ENCODE measurements at regions not wholly inside any gene's neighbourhood (a gene's known extent, or its start where the extent isn't known, plus 50 kb on each side); places are given as distances from the start of the nearest gene placed in this dataset.

- DNase-seq (ENCODE audit: low spot score) = no peak
These were observed 295.8 kb downstream of the GABRB3 start for GRCh38 chr15:26477044-26477443.

- DNase-seq (ENCODE audit: low spot score) = no peak
These were observed 297.3 kb downstream of the GABRB3 start for GRCh38 chr15:26475554-26475953.

- no peak for DNase-seq (ENCODE audit: low spot score)
These were observed 300.2 kb downstream of the GABRB3 start for GRCh38 chr15:26472661-26473060.

DNA sequence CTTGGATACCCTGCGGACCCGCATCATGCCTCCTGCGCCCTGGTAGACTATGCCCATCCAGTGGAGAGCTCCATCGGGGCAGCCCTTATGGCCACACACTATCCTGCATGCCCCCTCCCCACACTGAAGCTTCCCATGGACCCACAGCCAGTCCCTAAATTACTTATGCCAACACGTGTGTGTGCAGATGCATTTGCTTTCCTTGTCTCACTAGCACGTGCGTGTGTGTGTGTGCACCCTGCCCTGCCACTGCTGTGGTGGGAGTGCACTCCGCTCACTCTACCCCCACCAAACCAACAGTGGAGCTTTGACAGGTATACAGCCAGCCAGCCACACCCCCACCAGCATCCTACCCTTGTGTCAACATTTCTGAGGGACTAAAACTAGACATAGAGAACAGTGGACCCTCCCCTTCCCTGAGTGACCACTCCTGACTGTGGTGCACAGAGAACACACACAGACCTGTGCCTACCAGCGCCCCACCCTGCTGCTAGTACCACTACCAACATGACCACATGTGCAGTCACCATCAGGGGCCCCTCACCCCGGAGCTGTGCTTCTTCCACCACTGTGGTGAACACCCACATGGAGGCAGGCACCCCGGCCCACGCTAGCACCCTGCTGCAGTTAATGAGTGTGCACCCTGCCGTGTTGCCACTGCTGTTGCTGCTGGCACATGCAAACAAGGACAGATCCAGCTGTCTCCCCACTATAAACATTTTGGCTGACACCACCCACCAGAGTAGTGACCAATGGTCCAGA, 310.8 kb downstream of the GABRB3 start:
- DNase-seq (ENCODE audit: low spot score) = no peak

DNA sequence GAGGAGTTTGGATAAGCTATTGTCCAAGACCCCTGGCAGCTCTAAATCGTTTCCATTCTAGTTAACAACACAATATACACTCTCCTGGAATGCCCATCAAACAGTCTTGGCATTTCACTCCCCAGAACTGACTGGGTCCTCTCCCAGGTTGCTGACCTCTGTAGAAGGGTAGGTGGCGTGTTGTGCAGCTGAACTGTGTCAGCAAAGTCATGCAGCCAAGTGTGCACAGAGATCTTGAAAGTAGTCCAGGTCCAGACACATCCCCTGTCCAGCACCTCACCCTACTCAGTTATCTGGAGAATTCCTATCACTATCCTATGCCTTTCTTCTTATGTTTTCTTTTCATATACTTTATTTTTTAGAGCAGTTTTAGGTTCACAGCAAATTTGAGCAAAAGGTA, 312.7 kb downstream of the GABRB3 start:
- DNase-seq (ENCODE audit: low spot score) = no peak

GRCh38 chr15:26455828-26456227, 317.0 kb downstream of the GABRB3 start:
- no peak for DNase-seq (ENCODE audit: low spot score)

DNA sequence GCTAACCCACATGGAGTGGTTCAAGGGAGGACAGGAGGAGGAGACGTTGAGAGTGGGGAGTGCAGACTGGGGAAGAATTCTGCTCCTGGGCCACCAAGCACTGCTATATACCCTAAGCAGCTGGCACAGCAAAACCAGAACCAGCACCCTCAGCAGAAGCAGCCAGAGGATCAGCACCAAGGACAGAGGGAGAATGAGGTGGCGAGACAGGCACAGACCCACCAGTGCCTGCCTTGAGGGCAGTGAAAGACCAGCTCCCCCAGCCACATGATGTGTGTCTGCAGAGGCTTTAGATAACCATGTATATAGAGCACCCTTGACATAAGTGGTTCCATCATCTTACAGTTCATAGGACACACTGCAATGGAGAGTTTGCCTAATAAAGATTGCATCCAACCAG, 319.0 kb downstream of the GABRB3 start:
- DNase-seq (ENCODE audit: low spot score) = no peak

- DNase-seq (ENCODE audit: low spot score) = no peak
These were observed 320.9 kb downstream of the GABRB3 start for GRCh38 chr15:26451995-26452394.

GRCh38 chr15:26449291-26449690, 323.6 kb downstream of the GABRB3 start:
- no peak for DNase-seq (ENCODE audit: low spot score)

- no peak for DNase-seq (ENCODE audit: low spot score)
These were observed 329.5 kb downstream of the GABRB3 start for GRCh38 chr15:26443321-26443720.

DNA sequence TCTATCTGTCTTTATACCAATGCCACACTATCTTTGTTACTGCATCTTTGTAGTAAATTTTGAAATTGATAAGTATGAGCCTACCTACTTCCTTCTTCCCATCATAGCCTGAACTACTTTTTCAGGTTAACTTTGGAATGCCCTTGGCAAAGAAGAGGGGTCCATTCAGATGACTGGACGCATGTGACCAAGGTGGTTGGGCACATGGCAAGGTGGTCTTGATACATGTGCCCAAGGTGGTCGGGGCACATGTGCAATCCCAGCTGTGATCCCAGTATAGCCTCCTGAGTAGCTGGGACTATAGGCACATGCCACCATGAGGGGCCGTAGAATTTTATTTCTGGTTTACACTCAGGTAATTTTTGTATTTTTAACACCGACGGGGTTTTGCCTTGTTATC, 330.2 kb downstream of the GABRB3 start:
- no peak for DNase-seq (ENCODE audit: low spot score)

GRCh38 chr15:26439681-26440080, 333.2 kb downstream of the GABRB3 start:
- DNase-seq (ENCODE audit: low spot score) = no peak

- DNase-seq (ENCODE audit: low spot score) = no peak
These were observed 334.1 kb downstream of the GABRB3 start for GRCh38 chr15:26438718-26439117.

DNA sequence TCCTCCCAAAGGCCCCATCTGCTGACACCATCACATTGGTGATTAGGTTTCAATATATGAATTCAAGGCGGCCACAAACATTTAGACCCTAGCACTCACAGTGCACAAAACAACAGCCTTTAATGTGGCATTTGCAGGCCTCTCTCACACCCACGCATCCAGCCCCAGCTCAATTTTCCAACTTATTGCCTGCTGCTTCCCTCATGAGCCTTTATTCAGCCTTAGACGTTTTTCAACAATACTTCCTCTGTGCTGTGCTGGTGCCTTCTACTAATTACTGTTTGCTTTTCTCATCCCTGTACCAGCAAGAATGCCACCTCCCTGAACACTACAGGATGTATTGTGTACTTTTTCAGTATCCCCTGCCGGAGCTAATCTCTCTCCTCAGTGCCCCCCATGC, 334.6 kb downstream of the GABRB3 start:
- no peak for DNase-seq (ENCODE audit: low spot score)

DNA sequence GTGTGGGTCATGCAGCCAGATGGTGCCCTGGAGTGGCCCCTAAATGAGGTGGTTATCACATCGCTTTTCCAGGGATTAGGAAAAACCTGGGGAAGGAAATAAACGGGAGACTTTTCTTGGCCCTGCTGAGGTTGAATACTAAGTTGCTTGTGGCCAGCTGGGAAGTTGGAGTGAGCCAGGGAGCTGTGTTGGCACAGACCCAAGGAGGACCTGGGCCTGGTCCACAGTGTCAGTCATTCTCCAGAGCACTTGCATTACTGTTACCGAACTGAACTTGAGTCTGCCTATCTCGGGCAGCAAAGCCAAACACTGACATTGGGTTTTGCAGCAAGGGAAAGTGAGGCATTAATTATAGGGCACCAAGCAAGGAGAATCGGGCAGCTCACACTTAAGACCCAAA, 339.0 kb downstream of the GABRB3 start:
- DNase-seq (ENCODE audit: low spot score) = no peak

DNA sequence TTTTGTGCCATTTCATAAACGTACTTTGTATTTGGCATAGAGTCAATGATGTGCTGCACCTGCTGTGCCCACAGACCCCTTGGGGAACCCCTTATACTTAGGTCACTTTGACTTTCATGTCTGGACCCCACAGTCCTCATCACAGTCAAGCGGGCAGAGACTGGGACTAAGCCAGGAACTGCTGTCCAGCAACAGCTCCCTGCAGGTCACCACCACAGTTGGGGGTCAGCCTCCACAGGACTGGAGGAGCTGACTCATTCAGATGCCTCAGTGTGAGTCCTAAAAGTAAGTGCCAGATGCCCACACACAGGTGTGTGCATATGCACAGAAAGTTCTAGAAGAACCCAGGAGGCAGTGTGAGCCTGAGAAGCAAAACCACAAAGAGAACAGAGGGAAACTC, 339.8 kb downstream of the GABRB3 start:
- DNase-seq (ENCODE audit: low spot score) = no peak

DNA sequence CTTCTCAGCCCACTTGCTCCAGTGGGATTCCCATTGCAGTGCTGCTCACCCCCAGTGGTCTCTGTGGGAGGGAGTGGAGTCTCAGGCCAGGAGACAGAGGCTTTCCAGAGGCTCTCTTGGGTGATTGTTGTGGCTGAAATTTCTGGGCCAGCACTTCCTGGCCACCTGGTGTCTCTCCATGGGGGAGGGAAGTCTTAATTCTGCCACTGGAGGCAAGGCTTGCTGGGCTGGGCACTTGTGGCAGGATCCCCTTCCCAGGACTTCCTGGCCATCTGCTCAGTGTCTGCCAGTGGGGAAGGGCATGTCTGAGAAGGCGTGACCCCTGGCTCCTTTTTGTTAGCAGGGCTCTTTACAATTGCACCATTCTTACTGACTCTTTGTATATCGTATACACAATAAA, 351.8 kb downstream of the GABRB3 start:
- no peak for DNase-seq (ENCODE audit: low spot score)

- no peak for DNase-seq (ENCODE audit: low spot score)
These were observed 377.2 kb downstream of the GABRB3 start for GRCh38 chr15:26395624-26396023.

- no peak for DNase-seq (ENCODE audit: low spot score)
These were observed 378.1 kb downstream of the GABRB3 start for GRCh38 chr15:26394801-26395200.

DNA sequence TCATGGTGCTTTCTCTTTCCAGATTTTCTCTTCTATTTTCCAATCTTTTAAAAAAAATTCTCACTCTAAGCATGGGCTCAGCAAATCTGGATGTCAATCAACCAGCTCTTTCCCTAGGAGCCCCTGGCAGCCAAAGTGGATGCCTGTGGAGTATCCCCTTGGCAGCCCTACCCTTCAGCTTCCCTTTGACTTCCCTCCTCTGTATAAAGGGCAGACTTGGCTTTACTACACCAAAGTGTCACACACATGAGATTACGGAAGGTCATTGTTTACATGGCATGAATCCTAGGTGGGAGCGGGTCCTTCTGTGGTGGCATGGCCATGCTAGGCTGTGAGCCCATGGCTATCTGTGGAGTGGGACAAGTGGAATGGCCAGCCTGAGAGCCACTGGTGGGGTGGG, 379.9 kb downstream of the GABRB3 start:
- no peak for DNase-seq (ENCODE audit: low spot score)

DNA sequence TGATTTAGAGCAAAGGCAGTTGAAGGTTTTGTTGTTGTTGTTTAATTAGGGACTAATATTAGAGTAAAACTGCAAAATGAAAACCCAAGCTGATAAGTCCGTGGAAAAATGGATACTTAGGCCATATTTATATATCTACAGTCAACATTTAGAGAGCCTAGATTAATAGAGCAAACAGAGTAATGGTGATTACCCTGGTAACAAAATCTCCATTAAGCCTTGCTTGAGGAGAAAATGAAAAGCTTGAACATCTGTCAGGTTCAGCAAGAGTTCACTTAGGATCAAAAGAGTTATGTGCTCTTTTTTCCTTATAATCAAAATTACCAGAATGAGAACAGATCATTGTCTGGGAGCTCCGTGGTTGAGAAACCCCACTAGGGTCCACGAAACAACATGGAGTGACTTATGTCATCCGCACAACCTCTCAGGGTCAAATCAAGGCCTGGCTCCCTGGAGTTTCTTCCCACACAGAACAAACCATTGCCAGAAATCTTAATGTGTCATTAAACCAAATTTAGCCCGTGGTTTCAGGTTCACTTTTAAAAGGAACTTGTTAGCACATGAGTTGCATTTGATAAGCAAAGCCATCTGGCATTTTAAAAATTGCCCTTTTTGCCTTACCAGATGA, 381.2 kb downstream of the GABRB3 start:
- DNase-seq (ENCODE audit: low spot score) = no peak

DNA sequence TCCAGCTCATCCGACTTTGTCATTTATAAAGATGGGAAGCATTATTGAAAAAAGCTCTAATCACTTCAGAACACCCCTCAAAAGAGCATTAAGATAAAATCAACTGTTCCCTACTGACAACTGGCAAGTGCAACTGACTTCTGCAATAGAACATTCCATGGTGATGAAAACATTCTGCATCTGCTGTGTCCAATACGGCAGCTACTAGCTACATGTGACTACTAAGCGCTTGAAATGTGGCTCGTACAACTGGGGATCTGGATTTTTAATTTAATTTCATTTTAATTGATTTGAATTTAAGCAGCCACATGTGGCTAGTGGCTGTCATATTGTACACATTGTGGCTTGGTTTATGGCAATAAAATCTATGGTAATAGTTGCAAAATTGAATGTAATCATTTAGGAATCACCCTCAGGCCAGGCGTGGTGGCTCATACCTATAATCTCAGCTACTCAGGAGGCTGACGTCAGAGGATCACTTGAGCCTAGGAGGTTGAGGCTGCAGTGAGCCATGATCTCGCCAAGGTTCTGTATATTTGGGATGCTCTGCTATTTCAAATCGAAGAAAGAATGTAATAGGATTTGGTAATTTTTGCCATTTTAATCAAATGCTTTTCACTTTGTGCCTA, 390.3 kb downstream of the GABRB3 start:
- DNase-seq (ENCODE audit: low spot score) = no peak

DNA sequence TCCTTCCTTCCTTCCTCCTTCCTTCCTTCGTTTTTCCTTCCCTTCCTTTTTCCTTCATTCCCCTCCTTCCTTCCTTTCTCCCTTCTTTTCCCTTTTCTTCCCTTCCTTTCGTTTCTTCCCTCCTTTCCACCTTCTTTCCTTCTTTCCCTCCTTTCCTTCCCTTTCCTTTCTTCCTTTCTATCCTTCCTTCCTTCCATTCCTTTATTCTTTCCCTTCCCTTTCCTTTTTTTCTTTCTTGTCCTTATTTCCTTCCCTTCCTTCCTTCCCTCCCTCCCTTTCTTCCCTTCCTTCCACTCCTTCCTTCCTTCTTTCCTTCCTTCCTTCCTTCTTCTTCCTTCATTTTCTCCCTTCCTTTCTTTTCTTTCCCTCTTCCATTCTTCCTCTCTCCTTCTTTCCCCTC, 394.6 kb downstream of the GABRB3 start:
- no peak for DNase-seq (ENCODE audit: low spot score)

DNA sequence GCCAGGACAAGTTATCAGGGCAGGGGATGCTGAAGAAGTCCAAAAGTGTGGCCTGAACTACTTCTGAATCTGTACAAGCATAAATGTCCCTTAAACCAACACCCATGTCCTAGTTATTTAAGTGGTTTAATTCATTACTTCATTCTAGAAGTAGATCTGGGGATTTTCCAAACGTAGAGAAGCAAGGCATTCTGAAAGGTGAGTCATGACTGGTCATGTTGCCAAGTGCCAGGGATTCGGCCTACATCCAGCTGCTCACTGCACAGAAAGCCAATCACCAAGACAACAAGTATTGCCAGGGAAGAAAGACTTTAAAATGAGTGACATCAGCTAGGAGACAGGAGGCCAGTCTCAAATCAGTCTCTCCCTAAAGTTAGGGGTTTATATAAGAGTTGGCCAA, 396.6 kb downstream of the GABRB3 start:
- DNase-seq (ENCODE audit: low spot score) = no peak
